Mucosa of descending colon (tissue), 3 donors: ENCODE measurements at regions not wholly inside any gene's neighbourhood (a gene's known extent, or its start where the extent isn't known, plus 50 kb on each side); places are given as distances from the start of the nearest gene placed in this dataset.

Experiments
- ATAC-seq: fragments of 200-7000 bp; cut with Tn5 transposase; one replicate; pipeline ENCODE4 v1.9.1; 2020; ENCODE audit warnings: mild to moderate bottlenecking, moderate library complexity
- DNase-seq, 3 donors: peaks; one replicate each; pipeline ENCODE4 v3.0.0-alpha.2; 2020
- H3K36me3 ChIP-seq: fragments of 200-600 bp; one replicate; pipeline ENCODE4 v1.8.0; 2021; ENCODE audit warnings: low read depth, mild to moderate bottlenecking
- H3K4me1 ChIP-seq: fragments of 200-600 bp; one replicate; pipeline ENCODE4 v1.8.0; 2021; ENCODE audit warnings: low read depth, mild to moderate bottlenecking
- H3K4me3 ChIP-seq: fragments of 200-600 bp; one replicate; pipeline ENCODE4 v1.8.0; 2021; ENCODE audit warnings: mild to moderate bottlenecking
- H3K9me3 ChIP-seq: fragments of 200-600 bp; one replicate; pipeline ENCODE4 v1.8.0; 2021; ENCODE audit warnings: mild to moderate bottlenecking
- intact Hi-C, 2 donors: fragments of 100-400 bp; cut with DNase I in 1 of 2; cut with micrococcal nuclease in 1 of 2; formaldehyde crosslinking; loops; one replicate each; pipeline versions ENCODE4 v1.11.0 to v1.11.1; 2022; cut with DNase I, micrococcal nuclease
- TF ChIP-seq, protein P1 (sequence below): fragments of 200-600 bp; IDR thresholded peaks from one replicate; pipeline ENCODE4 v1.8.0; 2022; ENCODE audit warnings: antibody characterized with exemption, mild to moderate bottlenecking
- donor health status: DM: no; HTN: no; CAD: no; lungs with moderate emphysema.
- donor health status: DM: no; HTN: no; CAD: no.
- donor health status: DM: no; HTN: yes; CAD: no.

- H3K9me3 ChIP-seq: no peaks in the 10 kb centered on the region
- TF ChIP-seq, protein P1, sequence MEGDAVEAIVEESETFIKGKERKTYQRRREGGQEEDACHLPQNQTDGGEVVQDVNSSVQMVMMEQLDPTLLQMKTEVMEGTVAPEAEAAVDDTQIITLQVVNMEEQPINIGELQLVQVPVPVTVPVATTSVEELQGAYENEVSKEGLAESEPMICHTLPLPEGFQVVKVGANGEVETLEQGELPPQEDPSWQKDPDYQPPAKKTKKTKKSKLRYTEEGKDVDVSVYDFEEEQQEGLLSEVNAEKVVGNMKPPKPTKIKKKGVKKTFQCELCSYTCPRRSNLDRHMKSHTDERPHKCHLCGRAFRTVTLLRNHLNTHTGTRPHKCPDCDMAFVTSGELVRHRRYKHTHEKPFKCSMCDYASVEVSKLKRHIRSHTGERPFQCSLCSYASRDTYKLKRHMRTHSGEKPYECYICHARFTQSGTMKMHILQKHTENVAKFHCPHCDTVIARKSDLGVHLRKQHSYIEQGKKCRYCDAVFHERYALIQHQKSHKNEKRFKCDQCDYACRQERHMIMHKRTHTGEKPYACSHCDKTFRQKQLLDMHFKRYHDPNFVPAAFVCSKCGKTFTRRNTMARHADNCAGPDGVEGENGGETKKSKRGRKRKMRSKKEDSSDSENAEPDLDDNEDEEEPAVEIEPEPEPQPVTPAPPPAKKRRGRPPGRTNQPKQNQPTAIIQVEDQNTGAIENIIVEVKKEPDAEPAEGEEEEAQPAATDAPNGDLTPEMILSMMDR: no peak
- intact Hi-C loops: no loop called here
- no peak for DNase-seq
- no peak overlapping the region for H3K4me3 ChIP-seq
- no peaks in the 10 kb centered on the region for H3K36me3 ChIP-seq
- ATAC-seq: no peak
- H3K4me1 ChIP-seq: no peaks in the 10 kb centered on the region
Observed at GRCh38 chr5:165028356-165028755, 1522.9 kb downstream of the MAT2B start.

- intact Hi-C loops: no loop called here
- peak in 1 of 3 donors; percentile 8 for DNase-seq
Observed at GRCh38 chr5:165029099-165029870, 1523.9 kb downstream of the MAT2B start.

DNA sequence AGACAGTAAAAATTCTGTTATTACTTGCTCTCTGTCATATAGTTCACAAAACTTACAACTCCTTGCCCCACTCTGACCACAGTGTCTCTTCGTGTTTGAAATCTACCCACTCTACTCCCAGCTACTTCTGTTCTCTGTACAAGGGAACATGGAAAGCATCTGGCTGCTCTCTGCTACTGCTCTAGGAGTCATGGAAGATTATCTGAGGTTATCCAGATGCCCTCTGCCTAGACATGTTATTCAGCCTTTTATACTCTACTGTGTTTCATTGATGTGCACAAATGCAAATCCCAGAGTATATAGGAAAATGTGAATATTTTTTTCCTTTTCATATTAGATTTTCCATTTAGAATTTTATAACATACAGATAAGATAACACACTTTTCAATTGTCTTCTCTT, 1525.6 kb downstream of the MAT2B start:
- DNase-seq (no peak), ATAC-seq (no peak)
- H3K9me3 ChIP-seq: no peaks in the 10 kb centered on the region
- H3K4me3 ChIP-seq: no peak overlapping the region
- intact Hi-C loops: no loop called here
- no peaks in the 10 kb centered on the region for H3K36me3 ChIP-seq
- TF ChIP-seq, protein P1: no peak
- H3K4me1 ChIP-seq: no peaks in the 10 kb centered on the region

More at GRCh38 chr5:165029099-165029870, 1523.9 kb downstream of the MAT2B start:
- Histone ChIP-seq H3K4me3 (no peak overlapping the region), H3K9me3 (no peaks in the 10 kb centered on the region), H3K36me3 (no peaks in the 10 kb centered on the region), H3K4me1 (no peaks in the 10 kb centered on the region)
- TF ChIP-seq, protein P1: no peak
- no peak for ATAC-seq

GRCh38 chr5:165031371-165031770, 1526.0 kb downstream of the MAT2B start:
- Histone ChIP-seq H3K36me3 (no peaks in the 10 kb centered on the region), H3K4me3 (no peak overlapping the region), H3K4me1 (no peaks in the 10 kb centered on the region), H3K9me3 (no peaks in the 10 kb centered on the region)
- DNase-seq (no peak), ATAC-seq (no peak)
- intact Hi-C loops: no loop called here
- TF ChIP-seq, protein P1: no peak

GRCh38 chr5:165035520-165035919, 1530.1 kb downstream of the MAT2B start:
- no peak for ATAC-seq
- no peaks in the 10 kb centered on the region for H3K36me3 ChIP-seq
- intact Hi-C loops: no loop called here
- TF ChIP-seq, protein P1: no peak
- H3K4me3 ChIP-seq: no peak overlapping the region
- DNase-seq: no peak
- H3K9me3 ChIP-seq: no peaks in the 10 kb centered on the region
- no peaks in the 10 kb centered on the region for H3K4me1 ChIP-seq
